GM12892 (cell line): ENCODE measurements at regions not wholly inside any gene's neighbourhood (a gene's known extent, or its start where the extent isn't known, plus 50 kb on each side); places are given as distances from the start of the nearest gene placed in this dataset.

Experiments
- POLR2A ChIP-seq: IDR thresholded peaks from 2 replicates; pipeline ENCODE4 v1.6.1; 2011; ENCODE audit warnings: low read depth, low read length, control low read depth
- POLR2AphosphoS5 ChIP-seq: IDR thresholded peaks from 2 replicates; pipeline ENCODE4 v1.6.1; 2011; ENCODE audit warnings: low read depth, low read length, control low read depth
- TAF1 ChIP-seq: IDR thresholded peaks from 2 replicates; pipeline ENCODE4 v1.6.1; 2011; ENCODE audit warnings: low read depth, mild to moderate bottlenecking, control low read depth, low read length, borderline replicate concordance

- TF ChIP-seq POLR2A (no peak), POLR2AphosphoS5 (no peak), TAF1 (no peak)
These were observed 1879.9 kb downstream of the TP53TG3F start for GRCh38 chr16:35339337-35339736.
